ENCODE measurements at regions not wholly inside any gene's neighbourhood (a gene's known extent, or its start where the extent isn't known, plus 50 kb on each side); places are given as distances from the start of the nearest gene placed in this dataset.

DNA sequence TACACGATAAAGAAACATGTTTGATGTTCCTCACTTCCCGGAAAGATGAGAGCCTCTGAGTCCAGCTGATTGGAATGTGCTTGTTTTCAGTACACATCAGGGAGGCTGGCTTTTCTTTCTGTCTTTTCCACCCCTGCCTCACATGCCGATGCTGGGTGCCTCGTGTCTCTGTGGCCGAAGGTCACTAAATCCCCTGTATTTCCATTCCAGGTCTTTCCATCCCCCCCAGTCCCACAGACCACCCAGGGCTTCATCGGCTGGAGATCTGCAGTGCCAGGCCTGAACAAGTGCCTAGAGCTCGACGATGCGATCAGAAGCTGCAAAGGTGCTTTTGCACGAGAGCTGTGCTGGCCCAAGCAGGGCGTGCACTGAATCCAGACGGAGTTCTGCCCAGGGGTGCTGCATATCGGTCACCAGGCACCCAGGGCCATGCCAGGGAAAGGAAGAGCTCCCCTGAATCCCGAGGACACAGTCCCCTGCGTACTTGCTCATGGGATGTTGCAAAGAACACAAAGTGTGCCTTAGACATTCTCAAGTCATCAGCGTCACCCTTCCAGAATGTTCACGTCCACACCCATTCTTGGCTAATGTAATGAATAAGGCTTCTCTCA lies 67.9 kb downstream of the ANKRD60 start:
- DNase-seq (ENCODE audit: low read depth in 1 of 2, low spot score in 2 of 2) (no peak), FAIRE-seq (no peak)
- H2BK12ac ChIP-seq (ENCODE audit: low read depth, low read length), result no peak overlapping the region
- H3K36me3 ChIP-seq (ENCODE audit: control insufficient read depth in 2 of 4, insufficient read depth in 4 of 4, low read length in 3 of 4), result no peaks in the 10 kb centered on the region
- no peak overlapping the region for H4K8ac ChIP-seq (ENCODE audit: extremely low read depth, insufficient read depth, low read length)
- no peak overlapping the region for H3K4me2 ChIP-seq (ENCODE audit: insufficient read depth in 1 of 2, low read depth in 2 of 2, low read length in 2 of 2)
- H3K9ac ChIP-seq (replicated peaks in 1 of 4; ENCODE audit: extremely low read depth in 1 of 4, low read depth in 3 of 4, low read length in 3 of 4), result no peak overlapping the region
- H3K27me3 ChIP-seq (replicated peaks in 1 of 4; ENCODE audit: control insufficient read depth in 3 of 4, extremely low read depth in 1 of 4, insufficient read depth in 3 of 4, low read length in 3 of 4), result no peaks in the 10 kb centered on the region
- H3K9me3 ChIP-seq (ENCODE audit: insufficient read depth in 2 of 2, low read depth in 1 of 2, low read length in 1 of 2), result no peaks in the 10 kb centered on the region
- no peak overlapping the region for H3K18ac ChIP-seq (ENCODE audit: extremely low read depth, low read length)
- H2BK15ac ChIP-seq (ENCODE audit: low read length), result no peak overlapping the region
- H2AK5ac ChIP-seq (ENCODE audit: low read depth, low read length), result no peak overlapping the region
- H3K4ac ChIP-seq (replicated peaks; ENCODE audit: insufficient read length, low read depth, low read length), result no peak overlapping the region
- H3K23me2 ChIP-seq (ENCODE audit: low read depth, low read length), result no peaks in the 10 kb centered on the region
- H4K20me1 ChIP-seq (replicated peaks in 1 of 2; ENCODE audit: control insufficient read depth in 1 of 2, insufficient read depth in 2 of 2, low read length in 2 of 2), result no peaks in the 10 kb centered on the region
- H2AFZ ChIP-seq (ENCODE audit: low read length), result no peak overlapping the region
- TF ChIP-seq RXRA (IDR thresholded peaks at IDR 0.05; ENCODE audit: insufficient read depth, low read depth, low read length) (no peak), CTBP2 (IDR thresholded peaks at IDR 0.05; ENCODE audit: borderline replicate concordance, insufficient read depth, insufficient read length, low read length) (no peak), NRF1 (IDR thresholded peaks at IDR 0.05; ENCODE audit: low read depth, low read length) (no peak), BACH1 (IDR thresholded peaks at IDR 0.05; ENCODE audit: low read length) (no peak), POLR2A (IDR thresholded peaks at IDR 0.05; ENCODE audit: control extremely low read depth in 1 of 2, low read depth in 2 of 2, low read length in 2 of 2) (no peak), SIRT6 (IDR thresholded peaks at IDR 0.05; ENCODE audit: low read length) (no peak), ZNF274 (IDR thresholded peaks at IDR 0.05; ENCODE audit: borderline replicate concordance, extremely low read depth, low read length) (no peak), TAF1 (IDR thresholded peaks at IDR 0.05; ENCODE audit: low read depth, low read length) (no peak)
- TF ChIP-seq, protein P1, sequence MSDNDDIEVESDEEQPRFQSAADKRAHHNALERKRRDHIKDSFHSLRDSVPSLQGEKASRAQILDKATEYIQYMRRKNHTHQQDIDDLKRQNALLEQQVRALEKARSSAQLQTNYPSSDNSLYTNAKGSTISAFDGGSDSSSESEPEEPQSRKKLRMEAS (IDR thresholded peaks at IDR 0.05), result no peak
- H4K5ac ChIP-seq (ENCODE audit: insufficient read length, low read depth, low read length), result no peak overlapping the region
- no peak overlapping the region for H3K14ac ChIP-seq (ENCODE audit: insufficient read length)
- POLR2A ChIA-PET (ENCODE audit: partially characterized antibody), result no interaction called here
- H3K23ac ChIP-seq (ENCODE audit: insufficient read length), result no peak overlapping the region
- no peak overlapping the region for H2BK120ac ChIP-seq (replicated peaks; ENCODE audit: low read depth, low read length)
- 85% methylated on average over 17 of the region's 17 CpGs; no CpG with 5 or more reads in 1 of the 2 experiments for WGBS, 2 experiments (ENCODE audit: extremely low coverage in 1 of 2, insufficient coverage in 1 of 2, insufficient read length in 1 of 2, insufficient replicate concordance in 2 of 2, low coverage in 1 of 2, low lambda C conversion rate in 2 of 2, missing lambda C conversion rate in 1 of 2)
- no peak overlapping the region for H3K4me3 ChIP-seq (ENCODE audit: extremely low read depth in 1 of 4, insufficient read depth in 2 of 4, low read depth in 3 of 4, low read length in 4 of 4)
- H3K79me2 ChIP-seq (ENCODE audit: control insufficient read depth in 1 of 2, insufficient read depth in 2 of 2, low read length in 2 of 2), result no peaks in the 10 kb centered on the region
- H3K27ac ChIP-seq (ENCODE audit: low read depth, low read length), result no peak overlapping the region
- no peak overlapping the region for H3K56ac ChIP-seq (replicated peaks; ENCODE audit: insufficient read length, low read depth, low read length)
- no peak overlapping the region for H4K91ac ChIP-seq (replicated peaks; ENCODE audit: insufficient read length, low read length)
- no peaks in the 10 kb centered on the region for H3K79me1 ChIP-seq (ENCODE audit: low read depth, low read length)
- H2BK20ac ChIP-seq (ENCODE audit: low read length), result no peak overlapping the region
- no peak overlapping the region for H2BK5ac ChIP-seq (ENCODE audit: low read depth, low read length)
- CTCF ChIA-PET (ENCODE audit: partially characterized antibody), result interaction anchor here (0.6 to 2.3 kb wide), 5 partner anchors 12 to 29 kb away, joined by 3 to 9 read pairs (median 3); no protein-coding TSS in a partner anchor
- no peaks in the 10 kb centered on the region for H3K4me1 ChIP-seq (replicated peaks in 1 of 4; ENCODE audit: control insufficient read depth in 3 of 4, insufficient read depth in 4 of 4, low read length in 3 of 4)

Data from H1 (cell line).